Liver (tissue), 8 donors: ENCODE measurements at regions not wholly inside any gene's neighbourhood (a gene's known extent, or its start where the extent isn't known, plus 50 kb on each side); places are given as distances from the start of the nearest gene placed in this dataset.
"Not testable (repeated sequence)": the region's sequence is repeated elsewhere in the genome, so short reads cannot be mapped to it uniquely, and the experiment has no call there.

Experiments used
- DNase-seq: peaks from one replicate; pipeline ENCODE4 v3.0.0-alpha.2; 2017; ENCODE audit warnings: low spot score
- H3K27ac ChIP-seq, 2 donors: one replicate each; pipeline ENCODE4 v1.7.0; 2013; ENCODE audit warnings: inconsistent platforms in 2 of 2, low read length in 2 of 2, control low read depth in 1 of 2, low read depth in 1 of 2, mild to moderate bottlenecking in 1 of 2
- H3K27me3 ChIP-seq, 4 donors: one replicate each; pipeline versions ENCODE4 v1.6.1 to v1.7.0; 2013; ENCODE audit warnings: low read length in 3 of 4, inconsistent platforms in 1 of 4, mild to moderate bottlenecking in 1 of 4, moderate library complexity in 1 of 4; ENCODE audit not compliant: control insufficient read depth in 4 of 4, insufficient read depth in 4 of 4
- H3K36me3 ChIP-seq, 4 donors: one replicate each; pipeline versions ENCODE4 v1.6.1 to v1.7.0; 2013; ENCODE audit warnings: low read length in 3 of 4, mild to moderate bottlenecking in 3 of 4, low read depth in 1 of 4, moderate library complexity in 1 of 4; ENCODE audit not compliant: control insufficient read depth in 4 of 4, insufficient read depth in 3 of 4
- H3K4me1 ChIP-seq, 4 donors: one replicate each; pipeline versions ENCODE4 v1.6.1 to v1.7.0; 2013; ENCODE audit warnings: low read length in 3 of 4, mild to moderate bottlenecking in 3 of 4, moderate library complexity in 1 of 4; ENCODE audit not compliant: control insufficient read depth in 4 of 4, insufficient read depth in 4 of 4
- H3K4me3 ChIP-seq, 3 donors: one replicate each; pipeline versions ENCODE4 v1.6.1 to v1.7.0; 2013; ENCODE audit warnings: low read length in 3 of 3, control low read depth in 1 of 3, low read depth in 1 of 3, mild to moderate bottlenecking in 1 of 3
- H3K9ac ChIP-seq, 2 donors: one replicate each; pipeline ENCODE4 v1.7.0; 2013; ENCODE audit warnings: low read length in 2 of 2, mild to moderate bottlenecking in 2 of 2, moderate library complexity in 2 of 2, control low read depth in 1 of 2, low read depth in 1 of 2
- H3K9me3 ChIP-seq, 4 donors: one replicate each; pipeline versions ENCODE4 v1.6.1 to v1.7.0; 2013; ENCODE audit warnings: low read length in 3 of 4; ENCODE audit not compliant: control insufficient read depth in 4 of 4
- ATF3 ChIP-seq: IDR thresholded peaks from 2 replicates; pipeline ENCODE4 v1.6.1; 2016; ENCODE audit warnings: antibody characterized with exemption
- CTCF ChIP-seq: fragments of 150-350 bp; IDR thresholded peaks from 2 replicates; pipeline ENCODE4 v1.5.1; 2017; ENCODE audit warnings: improper control_type of control experiment, low read depth, low read length; ENCODE audit not compliant: missing input control
- EGR1 ChIP-seq, 2 donors: IDR thresholded peaks; 2 replicates each; pipeline ENCODE4 v1.6.1; 2016 to 2018; ENCODE audit warnings: antibody characterized with exemption in 2 of 2, low read depth in 2 of 2
- FOXA1 ChIP-seq: IDR thresholded peaks from 2 replicates; pipeline ENCODE4 v1.6.1; 2016; ENCODE audit warnings: antibody characterized with exemption
- FOXA2 ChIP-seq: IDR thresholded peaks from 2 replicates; pipeline ENCODE4 v1.6.1; 2016; ENCODE audit warnings: antibody characterized with exemption
- HNF4A ChIP-seq, 2 donors: conservative IDR thresholded peaks; 2 replicates each; pipeline ENCODE4 v1.6.1; 2016; ENCODE audit warnings: antibody characterized with exemption in 2 of 2, mild to moderate bottlenecking in 2 of 2
- HNF4G ChIP-seq: IDR thresholded peaks from 2 replicates; pipeline ENCODE4 v1.6.1; 2016; ENCODE audit warnings: antibody characterized with exemption
- JUND ChIP-seq, 2 donors: IDR thresholded peaks; 2 replicates each; pipeline ENCODE4 v1.6.1; 2016; ENCODE audit warnings: antibody characterized with exemption in 2 of 2
- MAX ChIP-seq: IDR thresholded peaks from 2 replicates; pipeline ENCODE4 v1.6.1; 2016; ENCODE audit warnings: antibody characterized with exemption
- NR2F2 ChIP-seq: IDR thresholded peaks from 2 replicates; pipeline ENCODE4 v1.6.1; 2016; ENCODE audit warnings: antibody characterized with exemption
- RAD21 ChIP-seq, 2 donors: IDR thresholded peaks; 2 replicates each; pipeline ENCODE4 v1.6.1; 2016; ENCODE audit warnings: antibody characterized with exemption in 2 of 2, mild to moderate bottlenecking in 2 of 2
- REST ChIP-seq: IDR thresholded peaks from 2 replicates; pipeline ENCODE4 v1.6.1; 2016; ENCODE audit warnings: antibody characterized with exemption, mild to moderate bottlenecking
- RXRA ChIP-seq, 2 donors: IDR thresholded peaks; 2 replicates each; pipeline ENCODE4 v1.6.1; 2017 to 2018; ENCODE audit warnings: antibody characterized with exemption in 2 of 2, mild to moderate bottlenecking in 1 of 2
- SP1 ChIP-seq: IDR thresholded peaks from 2 replicates; pipeline ENCODE4 v1.6.1; 2018; ENCODE audit warnings: antibody characterized with exemption, mild to moderate bottlenecking
- TAF1 ChIP-seq: conservative IDR thresholded peaks from 2 replicates; pipeline ENCODE4 v1.6.1; 2016; ENCODE audit warnings: antibody characterized with exemption, mild to moderate bottlenecking
- YY1 ChIP-seq: IDR thresholded peaks from 2 replicates; pipeline ENCODE4 v1.6.1; 2016; ENCODE audit warnings: antibody characterized with exemption, mild to moderate bottlenecking
- ZBTB33 ChIP-seq: IDR thresholded peaks from 2 replicates; pipeline ENCODE4 v1.6.1; 2016; ENCODE audit warnings: antibody characterized with exemption
- WGBS: extraction: QIAGEN DNeasy Blood & Tissue Kit; methylation state at CpG from one replicate; pipeline ENCODE4 v1.1.7; 2013; 5-methylcytosine and 5-hydroxymethylcytosine counted together
- donor health status: healthy.
- donor health status: healthy.
- donor health status: healthy.
- donor health status: healthy.
- donor health status: healthy.

GRCh38 chr12:114528766-114529165, 122.8 kb upstream of the TBX5 start:
- no peak overlapping the region for H3K9ac ChIP-seq
- no peaks in the 10 kb centered on the region for H3K9me3 ChIP-seq
- H3K27ac ChIP-seq = no peak overlapping the region
- no peaks in the 10 kb centered on the region for H3K4me1 ChIP-seq
- no peak overlapping the region for H3K4me3 ChIP-seq
- 48% methylated on average over 3 of the region's 3 CpGs for WGBS
- TF ChIP-seq ZBTB33 (no peak), REST (no peak), MAX (no peak), RAD21 (IDR thresholded peaks at IDR 0.05) (no peak), EGR1 (IDR thresholded peaks at IDR 0.05; ENCODE audit: low read depth in 2 of 2) (no peak), FOXA2 (no peak), HNF4G (no peak), HNF4A (conservative IDR thresholded peaks at IDR 0.05) (no peak), TAF1 (no peak), CTCF (no peak), RXRA (IDR thresholded peaks at IDR 0.05) (no peak), JUND (IDR thresholded peaks at IDR 0.05) (no peak), YY1 (no peak), FOXA1 (no peak), ATF3 (no peak), NR2F2 (no peak), SP1 (no peak)
- no peak for DNase-seq
- H3K27me3 ChIP-seq = no peaks in the 10 kb centered on the region
- H3K36me3 ChIP-seq = no peaks in the 10 kb centered on the region

- DNase-seq, H3K36me3 ChIP-seq, H3K27ac ChIP-seq, H3K9ac ChIP-seq, H3K4me1 ChIP-seq, H3K27me3 ChIP-seq, H3K9me3 ChIP-seq, H3K4me3 ChIP-seq: not testable (repeated sequence)
- 86% methylated on average over 2 of the region's 2 CpGs for WGBS
Observed at GRCh38 chr12:114521160-114521559, 115.2 kb upstream of the TBX5 start.
